ENCODE measurements at regions not wholly inside any gene's neighbourhood (a gene's known extent, or its start where the extent isn't known, plus 50 kb on each side); places are given as distances from the start of the nearest gene placed in this dataset.
"Not testable (repeated sequence)": the region's sequence is repeated elsewhere in the genome, so short reads cannot be mapped to it uniquely, and the experiment has no call there.

- TF ChIP-seq RARB (CRISPR knock-in tag; IDR thresholded peaks at IDR 0.05) (no peak), CSRNP3 (CRISPR knock-in tag; IDR thresholded peaks at IDR 0.05) (no peak)
- no peak for ATAC-seq
Measured at GRCh38 chr12:16788506-16789203, 182.7 kb upstream of the LMO3 start.

- no peak for TF ChIP-seq SNAI2 (CRISPR knock-in tag; IDR thresholded peaks at IDR 0.05)
- TF ChIP-seq ESRRG (CRISPR knock-in tag; IDR thresholded peaks at IDR 0.05), result no peak
- TF ChIP-seq ZFP3 (CRISPR knock-in tag; IDR thresholded peaks at IDR 0.05), result no peak
- no peak for TF ChIP-seq ZC3H10 (CRISPR knock-in tag; IDR thresholded peaks at IDR 0.05)
- no peak for TF ChIP-seq ZNF565 (CRISPR knock-in tag; conservative IDR thresholded peaks at IDR 0.05; ENCODE audit: low read depth)
- TF ChIP-seq ZNF8 (CRISPR knock-in tag; IDR thresholded peaks at IDR 0.05), result no peak
- TF ChIP-seq CREB5 (CRISPR knock-in tag; IDR thresholded peaks at IDR 0.05; ENCODE audit: low read depth), result no peak
- TF ChIP-seq TOX (CRISPR knock-in tag; IDR thresholded peaks at IDR 0.05; ENCODE audit: borderline replicate concordance), result no peak
- TF ChIP-seq POU6F1 (CRISPR knock-in tag; IDR thresholded peaks at IDR 0.05; ENCODE audit: borderline replicate concordance, low read depth), result no peak
- no peak for TF ChIP-seq ZFP30 (CRISPR knock-in tag; IDR thresholded peaks at IDR 0.05)
- TF ChIP-seq CSDC2 (CRISPR knock-in tag; IDR thresholded peaks at IDR 0.05), result no peak
- no peak for TF ChIP-seq PPARA (CRISPR knock-in tag; IDR thresholded peaks at IDR 0.05; ENCODE audit: borderline replicate concordance)
- no peak for TF ChIP-seq ISL1 (CRISPR knock-in tag; IDR thresholded peaks at IDR 0.05)
- no peak for TF ChIP-seq BACH2 (CRISPR knock-in tag; IDR thresholded peaks at IDR 0.05; ENCODE audit: borderline replicate concordance)
- TF ChIP-seq OSR1 (CRISPR knock-in tag; IDR thresholded peaks at IDR 0.05), result no peak
- ATAC-seq, result no peak
Measured at GRCh38 chr12:16785953-16786352, 180.0 kb upstream of the LMO3 start.

- no peak for ATAC-seq
- TF ChIP-seq PPARA (CRISPR knock-in tag; IDR thresholded peaks at IDR 0.05; ENCODE audit: borderline replicate concordance) (no peak), PATZ1 (CRISPR knock-in tag; IDR thresholded peaks at IDR 0.05; ENCODE audit: borderline replicate concordance) (no peak), GLIS3 (CRISPR knock-in tag; IDR thresholded peaks at IDR 0.05) (no peak), ISL1 (CRISPR knock-in tag; IDR thresholded peaks at IDR 0.05) (no peak), ZNF70 (CRISPR knock-in tag; IDR thresholded peaks at IDR 0.05) (no peak), CSRNP3 (CRISPR knock-in tag; IDR thresholded peaks at IDR 0.05) (no peak), ESRRG (CRISPR knock-in tag; IDR thresholded peaks at IDR 0.05) (no peak), ZNF565 (CRISPR knock-in tag; conservative IDR thresholded peaks at IDR 0.05; ENCODE audit: low read depth) (no peak), ZFP30 (CRISPR knock-in tag; IDR thresholded peaks at IDR 0.05) (no peak), ZNF8 (CRISPR knock-in tag; IDR thresholded peaks at IDR 0.05) (no peak), OSR1 (CRISPR knock-in tag; IDR thresholded peaks at IDR 0.05) (no peak), TCF4 (CRISPR knock-in tag; IDR thresholded peaks at IDR 0.05; ENCODE audit: borderline replicate concordance) (no peak)
Measured at GRCh38 chr12:16785524-16785923, 179.6 kb upstream of the LMO3 start.

- ATAC-seq, result not testable (repeated sequence)
Measured at GRCh38 chr12:16769129-16769528, 163.2 kb upstream of the LMO3 start.

All from SK-N-SH treated with all-trans-retinoic acid at 6 μM for 48 hours (cell line).